Stimulated activated CD8-positive, alpha-beta memory T cell treated with anti-CD3 and anti-CD28 coated beads, Interleukin-15, amount 100 ng/mL, for 48 hours (primary cell): ENCODE measurements at regions not wholly inside any gene's neighbourhood (a gene's known extent, or its start where the extent isn't known, plus 50 kb on each side); places are given as distances from the start of the nearest gene placed in this dataset.

Source experiments
- DNase-seq, 2 donors: peaks; one replicate each; pipeline ENCODE4 v3.0.0-alpha.2; 2020; ENCODE audit warnings: low read depth in 2 of 2

- DNase-seq, result no peak
These were observed 183.4 kb downstream of the KLF13 start for GRCh38 chr15:31510057-31510456.

GRCh38 chr15:31511707-31512310 lies 185.2 kb downstream of the KLF13 start:
- peak in 1 of 2 donors; percentile 35 for DNase-seq

- no peak for DNase-seq
These were observed 186.5 kb downstream of the KLF13 start for GRCh38 chr15:31513178-31513577.

- DNase-seq, result no peak
These were observed 189.8 kb downstream of the KLF13 start for GRCh38 chr15:31516440-31516839.

GRCh38 chr15:31516874-31517273 lies 190.2 kb downstream of the KLF13 start:
- DNase-seq, result no peak

- no peak for DNase-seq
These were observed 191.1 kb downstream of the KLF13 start for GRCh38 chr15:31517711-31518110.

- DNase-seq, result no peak
These were observed 195.4 kb downstream of the KLF13 start for GRCh38 chr15:31522028-31522427.

- no peak for DNase-seq
These were observed 196.5 kb downstream of the KLF13 start for GRCh38 chr15:31523027-31523654.

- DNase-seq, result no peak
These were observed 197.0 kb downstream of the KLF13 start for GRCh38 chr15:31523655-31524049.

GRCh38 chr15:31525185-31525695 lies 198.6 kb downstream of the KLF13 start:
- DNase-seq, result no peak

- DNase-seq, result no peak
These were observed 199.5 kb downstream of the KLF13 start for GRCh38 chr15:31525988-31526665.

GRCh38 chr15:31526916-31527690 lies 200.5 kb downstream of the KLF13 start:
- no peak for DNase-seq

GRCh38 chr15:31528846-31529245 lies 202.2 kb downstream of the KLF13 start:
- no peak for DNase-seq

GRCh38 chr15:31537770-31538592 lies 211.3 kb downstream of the KLF13 start:
- DNase-seq, result no peak

- DNase-seq, result no peak
These were observed 214.0 kb downstream of the KLF13 start for GRCh38 chr15:31540633-31541032.

- no peak for DNase-seq
These were observed 217.7 kb downstream of the KLF13 start for GRCh38 chr15:31544361-31544760.

GRCh38 chr15:31545257-31545656 lies 218.6 kb downstream of the KLF13 start:
- DNase-seq, result no peak

GRCh38 chr15:31550211-31550977 lies 223.8 kb downstream of the KLF13 start:
- DNase-seq, result no peak

- DNase-seq, result no peak
These were observed 224.7 kb downstream of the KLF13 start for GRCh38 chr15:31551323-31551722.

GRCh38 chr15:31552482-31553099 lies 226.0 kb downstream of the KLF13 start:
- no peak for DNase-seq
